ENCODE measurements at regions not wholly inside any gene's neighbourhood (a gene's known extent, or its start where the extent isn't known, plus 50 kb on each side); places are given as distances from the start of the nearest gene placed in this dataset.
"Not testable (repeated sequence)": the region's sequence is repeated elsewhere in the genome, so short reads cannot be mapped to it uniquely, and the experiment has no call there.

GRCh38 chr3:145079436-145079835 is 1081.5 kb downstream of the PLOD2 start:
- POLR2A ChIA-PET, result no interaction called here
- Mint-ChIP-seq H3K27ac (no peak overlapping the region), H3K27me3 (no peaks in the 10 kb centered on the region), H3K4me3 (no peak overlapping the region), H3K4me1 (no peaks in the 10 kb centered on the region), H3K36me3 (ENCODE audit: low read depth) (no peaks in the 10 kb centered on the region), H3K9me3 (no peaks in the 10 kb centered on the region)
- intact Hi-C loops (cut with micrococcal nuclease), result no loop called here
- TF ChIP-seq CTCF (IDR thresholded peaks at IDR 0.05), result no peak
- DNase-seq (no peak), ATAC-seq (ENCODE audit: low read depth) (no peak)
- CTCF ChIA-PET, result no interaction called here

GRCh38 chr3:145087038-145087437 is 1073.9 kb downstream of the PLOD2 start:
- H3K4me1 Mint-ChIP-seq, result peaks cover 11% of the 10 kb centered on the region
- H3K36me3 Mint-ChIP-seq (ENCODE audit: low read depth), result no peaks in the 10 kb centered on the region
- no peaks in the 10 kb centered on the region for H3K27me3 Mint-ChIP-seq
- no peaks in the 10 kb centered on the region for H3K9me3 Mint-ChIP-seq
- POLR2A ChIA-PET, result no interaction called here
- no peak for TF ChIP-seq CTCF (IDR thresholded peaks at IDR 0.05)
- H3K4me3 Mint-ChIP-seq, result no peak overlapping the region
- CTCF ChIA-PET, result no interaction called here
- DNase-seq (no peak), ATAC-seq (ENCODE audit: low read depth) (no peak)
- intact Hi-C loops (cut with micrococcal nuclease), result no loop called here
- no peak overlapping the region for H3K27ac Mint-ChIP-seq

GRCh38 chr3:145088917-145089316 is 1072.1 kb downstream of the PLOD2 start:
- no peaks in the 10 kb centered on the region for H3K36me3 Mint-ChIP-seq (ENCODE audit: low read depth)
- TF ChIP-seq CTCF (IDR thresholded peaks at IDR 0.05), result no peak
- H3K27ac Mint-ChIP-seq, result no peak overlapping the region
- peaks cover 11% of the 10 kb centered on the region for H3K4me1 Mint-ChIP-seq
- ChIA-PET CTCF (no interaction called here), POLR2A (no interaction called here)
- no peaks in the 10 kb centered on the region for H3K27me3 Mint-ChIP-seq
- ATAC-seq (ENCODE audit: low read depth) (peak; percentile 45), DNase-seq (no peak)
- intact Hi-C loops (cut with micrococcal nuclease), result no loop called here
- no peak overlapping the region for H3K4me3 Mint-ChIP-seq
- no peaks in the 10 kb centered on the region for H3K9me3 Mint-ChIP-seq

GRCh38 chr3:145089337-145089736 is 1071.6 kb downstream of the PLOD2 start:
- DNase-seq, result no peak
- CTCF ChIA-PET, result no interaction called here
- ATAC-seq (ENCODE audit: low read depth), result no peak
- H3K4me1 Mint-ChIP-seq, result peaks cover 11% of the 10 kb centered on the region
- no peaks in the 10 kb centered on the region for H3K9me3 Mint-ChIP-seq
- H3K4me3 Mint-ChIP-seq, result no peak overlapping the region
- no peak for TF ChIP-seq CTCF (IDR thresholded peaks at IDR 0.05)
- H3K27me3 Mint-ChIP-seq, result no peaks in the 10 kb centered on the region
- no peak overlapping the region for H3K27ac Mint-ChIP-seq
- intact Hi-C loops (cut with micrococcal nuclease), result no loop called here
- POLR2A ChIA-PET, result no interaction called here
- no peaks in the 10 kb centered on the region for H3K36me3 Mint-ChIP-seq (ENCODE audit: low read depth)

GRCh38 chr3:145094355-145094941 is 1066.5 kb downstream of the PLOD2 start:
- POLR2A ChIA-PET, result no interaction called here
- CTCF ChIA-PET, result no interaction called here
- no peaks in the 10 kb centered on the region for H3K36me3 Mint-ChIP-seq (ENCODE audit: low read depth)
- no peak for TF ChIP-seq CTCF (IDR thresholded peaks at IDR 0.05)
- H3K27me3 Mint-ChIP-seq, result no peaks in the 10 kb centered on the region
- intact Hi-C loops (cut with micrococcal nuclease), result no loop called here
- H3K4me1 Mint-ChIP-seq, result peaks cover 6% of the 10 kb centered on the region
- no peaks in the 10 kb centered on the region for H3K9me3 Mint-ChIP-seq
- no peak overlapping the region for H3K4me3 Mint-ChIP-seq
- no peak overlapping the region for H3K27ac Mint-ChIP-seq
- ATAC-seq (ENCODE audit: low read depth) (peak; percentile 57), DNase-seq (no peak)

- not testable (repeated sequence) for H3K36me3 Mint-ChIP-seq (ENCODE audit: low read depth); H3K4me3 Mint-ChIP-seq
Measured at GRCh38 chr3:145111141-145111540, 1049.8 kb downstream of the PLOD2 start.

More at GRCh38 chr3:145111141-145111540, 1049.8 kb downstream of the PLOD2 start:
- H3K9me3 Mint-ChIP-seq; DNase-seq; POLR2A ChIA-PET; H3K27ac Mint-ChIP-seq; H3K27me3 Mint-ChIP-seq; ATAC-seq (ENCODE audit: low read depth); intact Hi-C loops (cut with micrococcal nuclease); H3K4me1 Mint-ChIP-seq; CTCF ChIA-PET: not testable (repeated sequence)

All from activated B cell treated with CpG ODN at 0.5 μM for 24 hours (primary cell).